ENCODE measurements at regions not wholly inside any gene's neighbourhood (a gene's known extent, or its start where the extent isn't known, plus 50 kb on each side); places are given as distances from the start of the nearest gene placed in this dataset.

DNA sequence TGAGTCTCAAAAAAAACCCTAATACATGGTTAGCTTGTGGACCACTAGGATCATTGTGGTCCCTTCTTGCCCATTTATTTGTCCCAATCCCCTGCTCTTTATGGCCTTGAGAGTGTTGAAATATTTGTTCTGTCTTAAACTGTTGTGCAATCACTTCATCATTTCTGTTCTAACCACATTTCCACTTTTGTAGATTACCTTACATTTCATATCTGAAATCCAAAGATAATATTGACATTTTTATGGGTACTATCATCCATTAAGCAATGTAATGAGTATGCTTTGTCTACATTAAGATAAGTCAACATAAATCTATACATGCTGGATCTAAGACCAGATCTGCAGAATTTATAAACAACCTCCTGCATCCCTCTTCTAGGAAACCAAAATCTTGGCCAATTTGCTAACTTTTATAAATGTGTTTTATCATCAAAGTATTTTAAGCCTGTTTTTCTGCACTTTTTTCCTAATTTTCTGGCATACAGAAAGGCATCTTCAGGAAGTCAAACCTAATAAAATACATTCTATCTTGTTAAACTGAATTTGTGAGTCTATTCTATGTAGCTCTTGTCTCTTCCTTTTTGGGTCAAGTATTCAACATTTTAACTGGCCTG is 359.4 kb upstream of the CELF2 start:
- no peak for DNase-seq (ENCODE audit: extremely low read depth in 1 of 2, low read depth in 1 of 2)

DNA sequence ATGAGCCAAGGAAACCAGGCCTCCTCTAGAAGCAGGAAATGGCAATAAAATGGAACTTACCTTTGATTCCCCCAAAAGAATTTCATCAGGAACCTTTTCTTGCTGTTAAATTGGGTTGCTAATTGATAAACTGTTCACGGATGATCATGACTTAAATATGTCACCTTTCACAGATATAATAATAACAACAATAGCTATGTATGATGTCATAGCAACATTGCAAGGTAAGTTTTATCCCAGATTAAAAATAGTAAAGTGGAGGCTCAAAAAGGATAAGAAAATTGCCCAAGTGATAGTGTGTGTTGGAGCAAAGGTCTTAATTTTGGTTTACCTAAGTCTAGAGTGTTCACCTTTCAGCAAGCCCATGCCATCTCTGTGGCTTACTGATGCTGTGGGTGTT is 357.6 kb upstream of the CELF2 start:
- no peak for DNase-seq (ENCODE audit: extremely low read depth in 1 of 2, low read depth in 1 of 2)

GRCh38 chr10:10661176-10661575 is 356.5 kb upstream of the CELF2 start:
- no peak for DNase-seq (ENCODE audit: extremely low read depth in 1 of 2, low read depth in 1 of 2)

DNA sequence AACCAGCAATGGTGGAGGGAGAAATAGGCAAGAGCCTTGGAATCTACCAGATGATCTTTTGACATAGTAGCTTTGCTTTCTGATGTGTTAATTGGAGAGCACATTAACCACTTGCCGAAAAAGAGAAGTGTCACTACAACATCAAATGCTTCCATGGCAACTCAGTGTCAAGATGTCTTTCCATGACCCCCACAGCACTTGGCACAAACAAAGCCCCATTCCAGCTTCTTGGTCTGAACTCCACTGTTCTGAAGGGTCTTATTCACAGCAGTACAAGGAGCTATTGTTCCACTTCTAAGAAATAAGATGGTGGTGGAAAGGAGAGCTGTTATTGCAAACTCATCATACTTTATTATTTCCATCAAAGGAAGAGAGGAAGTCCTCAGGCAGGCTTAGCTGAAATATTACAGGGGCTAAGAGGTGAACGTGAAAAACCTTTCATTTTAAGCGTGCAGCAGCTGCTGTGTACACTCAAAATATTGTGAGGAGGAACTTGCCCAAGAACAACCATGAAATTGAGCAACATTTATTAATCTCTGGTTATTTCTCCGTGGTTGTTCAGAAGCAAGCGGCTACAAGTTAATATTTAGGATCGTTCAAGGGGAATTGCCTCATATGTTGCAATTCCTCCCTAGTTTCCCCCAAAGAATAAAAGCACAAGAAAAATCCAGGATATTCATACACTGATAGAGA is 354.8 kb upstream of the CELF2 start:
- no peak for DNase-seq (ENCODE audit: extremely low read depth in 1 of 2, low read depth in 1 of 2)

DNA sequence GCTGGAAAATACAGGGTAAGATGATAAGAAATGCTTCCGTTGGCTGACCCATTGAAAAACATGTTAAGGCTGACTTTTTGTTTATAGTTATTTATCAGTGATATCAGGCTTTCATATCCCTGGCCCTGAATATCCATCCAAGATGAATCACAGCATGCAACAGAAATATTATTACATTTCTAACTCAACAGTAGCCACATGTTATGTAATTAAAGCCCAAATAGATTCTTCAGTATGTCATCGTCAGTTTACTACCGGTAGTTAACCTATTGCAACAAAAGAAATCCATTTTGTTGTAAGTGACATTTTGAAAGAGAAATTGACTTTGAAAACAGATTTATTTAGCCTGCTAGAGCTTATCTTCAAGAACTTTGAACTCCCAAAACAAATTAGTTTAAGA is 354.1 kb upstream of the CELF2 start:
- DNase-seq (ENCODE audit: extremely low read depth in 1 of 2, low read depth in 1 of 2), result no peak

- DNase-seq (ENCODE audit: extremely low read depth in 1 of 2, low read depth in 1 of 2), result no peak
These were observed 351.9 kb upstream of the CELF2 start for GRCh38 chr10:10665750-10666149.

DNA sequence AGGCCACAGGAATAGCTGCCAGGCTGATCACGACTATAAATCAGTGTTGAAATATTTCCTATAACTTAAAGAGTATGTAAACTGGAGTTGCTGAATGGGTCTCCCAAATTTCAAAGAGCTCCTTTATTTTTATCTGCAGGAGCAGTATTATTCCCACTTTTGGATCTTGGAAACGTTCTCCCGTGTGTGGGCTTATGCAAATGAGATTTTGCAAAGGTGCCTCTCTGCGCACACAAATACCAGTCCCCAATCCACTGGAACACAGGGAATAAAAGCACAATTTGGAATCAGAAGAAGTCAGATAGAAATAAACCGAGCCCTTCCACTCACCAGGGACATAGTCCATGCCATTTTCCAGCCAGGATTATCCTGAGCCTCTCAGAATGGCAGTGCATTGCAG is 350.2 kb upstream of the CELF2 start:
- DNase-seq (ENCODE audit: extremely low read depth in 1 of 2, low read depth in 1 of 2), result no peak

DNA sequence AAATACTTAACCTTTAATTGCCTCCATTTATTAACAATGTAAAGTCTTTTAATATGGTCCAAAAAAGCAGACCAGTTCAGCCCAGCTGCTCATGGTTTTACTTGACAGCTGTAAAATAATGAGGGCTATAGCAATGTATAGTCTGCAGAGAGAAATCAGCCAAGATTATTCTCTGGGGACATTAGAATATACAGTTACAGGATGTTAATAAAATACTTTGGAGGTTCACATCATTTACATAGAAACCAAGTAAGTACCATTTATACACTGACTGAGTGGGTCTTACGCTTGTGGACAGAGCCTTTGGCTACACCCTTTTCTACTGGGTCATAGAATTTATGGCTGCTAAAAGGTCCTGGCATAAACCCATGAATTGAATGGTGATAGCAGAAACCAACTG is 340.7 kb upstream of the CELF2 start:
- DNase-seq (ENCODE audit: extremely low read depth in 1 of 2, low read depth in 1 of 2), result no peak

GRCh38 chr10:10677479-10677878 is 340.2 kb upstream of the CELF2 start:
- DNase-seq (ENCODE audit: extremely low read depth in 1 of 2, low read depth in 1 of 2), result no peak

- no peak for DNase-seq (ENCODE audit: extremely low read depth in 1 of 2, low read depth in 1 of 2)
These were observed 337.2 kb upstream of the CELF2 start for GRCh38 chr10:10680496-10680895.

DNA sequence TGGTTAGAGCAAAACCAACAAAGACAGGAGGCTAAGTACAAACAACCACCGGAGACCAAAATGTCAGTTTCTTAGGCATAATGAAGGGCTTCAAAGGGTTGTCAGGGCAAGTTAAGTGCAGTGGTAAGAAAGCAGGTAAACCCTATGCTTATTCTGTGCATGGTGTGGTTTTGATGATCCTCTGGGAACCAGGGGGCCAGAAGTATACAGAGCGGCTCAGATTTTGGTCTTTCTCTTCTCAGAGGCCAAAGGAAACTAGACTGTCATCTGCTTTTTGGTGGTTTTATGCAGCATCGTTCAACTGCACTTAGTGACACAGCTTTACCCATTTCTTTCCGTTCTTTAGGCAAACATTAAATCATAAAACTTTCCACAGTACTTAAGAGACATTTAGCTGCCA is 332.7 kb upstream of the CELF2 start:
- no peak for DNase-seq (ENCODE audit: extremely low read depth in 1 of 2, low read depth in 1 of 2)

GRCh38 chr10:10685566-10685965 is 332.1 kb upstream of the CELF2 start:
- no peak for DNase-seq (ENCODE audit: extremely low read depth in 1 of 2, low read depth in 1 of 2)

- no peak for DNase-seq (ENCODE audit: extremely low read depth in 1 of 2, low read depth in 1 of 2)
These were observed 329.9 kb upstream of the CELF2 start for GRCh38 chr10:10687751-10688150.

- DNase-seq (ENCODE audit: extremely low read depth in 1 of 2, low read depth in 1 of 2), result no peak
These were observed 318.2 kb upstream of the CELF2 start for GRCh38 chr10:10699427-10699826.

DNA sequence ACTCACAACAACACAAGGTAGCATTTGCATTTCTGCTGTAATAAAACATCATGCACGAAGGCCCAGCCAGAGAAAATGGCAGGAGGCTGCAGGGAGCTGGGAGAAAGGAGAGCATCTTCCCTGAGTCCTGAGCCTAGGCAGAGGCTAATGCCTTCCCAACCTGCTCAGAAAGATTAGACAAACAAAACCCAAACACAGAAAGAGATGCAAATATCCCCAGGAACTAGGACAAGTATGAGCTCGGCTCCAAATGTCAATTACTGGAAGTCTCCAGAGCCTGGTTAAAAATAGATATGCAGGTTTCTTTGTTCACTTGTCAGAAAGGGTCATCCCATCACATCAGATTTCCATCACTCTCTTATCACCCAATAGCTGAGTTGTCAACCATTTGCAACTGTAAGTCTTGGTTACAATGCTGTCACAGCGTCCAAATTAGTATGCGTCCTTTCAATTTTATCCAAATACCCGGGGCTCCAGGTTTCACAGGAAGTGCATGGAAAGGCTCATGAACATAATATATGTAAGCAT is 316.5 kb upstream of the CELF2 start:
- no peak for DNase-seq (ENCODE audit: extremely low read depth in 1 of 2, low read depth in 1 of 2)

DNA sequence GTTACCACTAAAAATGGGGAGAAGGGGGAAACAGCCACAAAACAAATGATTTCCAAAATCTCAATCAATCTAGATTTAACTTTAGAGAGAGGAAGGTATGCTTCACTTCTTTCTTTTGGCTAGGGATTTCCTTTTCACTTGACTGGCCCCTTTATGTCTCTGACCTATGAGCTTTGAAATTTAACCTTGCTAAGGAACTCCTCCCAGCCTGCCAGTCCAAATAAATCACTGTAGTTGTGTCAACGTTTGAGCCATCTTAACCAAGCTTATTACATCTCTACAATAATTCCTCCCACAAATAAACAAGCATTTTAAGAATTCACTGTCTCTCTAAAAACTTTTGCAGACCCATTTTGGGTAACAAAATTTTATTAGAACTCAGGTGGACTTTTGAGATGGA is 315.5 kb upstream of the CELF2 start:
- no peak for DNase-seq (ENCODE audit: extremely low read depth in 1 of 2, low read depth in 1 of 2)

DNA sequence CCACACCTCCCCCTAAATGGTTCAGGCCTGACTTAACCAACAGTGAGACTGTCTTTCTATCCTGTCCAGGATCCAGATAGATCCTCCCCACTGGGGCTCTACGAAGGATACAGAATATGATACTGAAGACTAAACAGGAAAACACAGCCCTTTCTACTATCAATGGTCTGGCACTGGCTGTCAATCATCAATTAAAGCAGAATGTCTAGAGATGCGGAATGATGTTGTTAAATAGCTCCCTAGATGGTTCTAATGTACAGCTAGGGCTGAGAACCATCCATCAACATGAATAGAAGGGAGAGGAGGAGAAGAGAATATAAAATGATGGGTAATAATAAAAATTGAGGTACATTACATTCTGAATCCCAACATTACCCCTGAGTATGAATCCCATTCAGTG is 314.3 kb upstream of the CELF2 start:
- no peak for DNase-seq (ENCODE audit: extremely low read depth in 1 of 2, low read depth in 1 of 2)

GRCh38 chr10:10712155-10712704 is 305.4 kb upstream of the CELF2 start:
- DNase-seq (ENCODE audit: extremely low read depth in 1 of 2, low read depth in 1 of 2), result no peak

DNA sequence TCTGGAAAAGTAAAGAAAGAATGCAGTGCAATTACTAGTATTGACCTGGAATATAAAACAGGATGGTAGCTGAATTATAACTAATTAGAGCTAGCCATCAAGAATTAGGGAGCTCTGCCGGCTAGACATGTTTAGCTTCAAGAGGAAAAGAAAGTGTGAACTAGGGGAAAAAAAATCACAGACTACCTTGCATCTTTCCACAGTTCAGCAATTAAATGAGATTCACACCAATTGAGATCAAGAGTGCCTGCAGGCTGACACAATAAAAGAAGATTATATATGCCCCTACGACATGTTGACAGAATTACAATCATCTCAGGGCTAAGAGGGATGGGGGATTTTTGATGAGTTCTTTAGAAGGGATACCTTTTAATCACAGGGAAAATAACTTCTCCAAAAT is 303.3 kb upstream of the CELF2 start:
- DNase-seq (ENCODE audit: extremely low read depth in 1 of 2, low read depth in 1 of 2), result no peak

DNA sequence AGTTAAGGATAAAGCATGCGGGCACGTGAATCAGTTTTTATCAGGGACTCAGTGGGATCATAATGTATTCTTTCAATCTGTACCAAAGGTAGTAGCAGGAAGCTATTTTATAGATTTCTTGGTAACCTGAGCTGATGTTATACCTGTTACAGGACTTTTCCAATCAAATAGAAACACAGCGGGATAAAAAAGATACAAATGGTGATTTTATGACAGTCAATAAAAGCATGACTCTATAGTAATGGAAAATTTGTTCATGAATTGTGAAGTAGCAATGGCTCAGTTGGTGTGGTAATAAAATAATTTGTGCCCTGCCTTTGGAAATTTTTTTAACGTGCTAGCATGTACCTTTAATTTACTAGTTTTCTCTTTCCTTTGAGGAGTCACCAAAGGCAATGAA is 300.7 kb upstream of the CELF2 start:
- DNase-seq (ENCODE audit: extremely low read depth in 1 of 2, low read depth in 1 of 2), result no peak

GRCh38 chr10:10722422-10722821 is 295.2 kb upstream of the CELF2 start:
- DNase-seq (ENCODE audit: extremely low read depth in 1 of 2, low read depth in 1 of 2), result no peak

DNA sequence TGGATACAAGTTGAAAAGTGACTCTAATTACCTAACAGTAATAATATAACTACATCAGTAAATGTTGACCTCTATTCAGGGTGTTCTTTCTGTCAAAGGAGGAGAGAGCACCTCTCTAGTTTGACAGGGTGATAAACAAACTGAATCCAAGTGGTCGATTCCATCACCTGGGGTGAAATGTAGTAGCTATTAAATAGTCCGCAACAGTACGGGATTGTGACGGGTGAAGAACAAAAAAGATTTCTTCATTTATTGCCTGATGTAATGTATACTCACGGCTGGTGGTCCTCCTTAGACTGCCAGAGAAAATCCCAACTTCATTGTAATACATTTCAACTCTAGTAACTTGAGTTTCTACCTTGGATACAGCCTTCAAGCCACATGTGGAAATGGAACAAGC is 292.5 kb upstream of the CELF2 start:
- DNase-seq (ENCODE audit: extremely low read depth in 1 of 2, low read depth in 1 of 2), result no peak
